ENCODE measurements at regions not wholly inside any gene's neighbourhood (a gene's known extent, or its start where the extent isn't known, plus 50 kb on each side); places are given as distances from the start of the nearest gene placed in this dataset.

- H3K4me3 ChIP-seq (ENCODE audit: low read depth, low read length): no peak overlapping the region
- no peaks in the 10 kb centered on the region for H3K27me3 ChIP-seq
- no peaks in the 10 kb centered on the region for H3K4me1 ChIP-seq
- no peak for DNase-seq
- H3K36me3 ChIP-seq: no peaks in the 10 kb centered on the region
- no peaks in the 10 kb centered on the region for H3K9me3 ChIP-seq
- TF ChIP-seq CTCF (IDR thresholded peaks at IDR 0.05; ENCODE audit: low read depth, low read length): no peak
Measured at GRCh38 chr21:16863908-16864307, 648.9 kb upstream of the CXADR start.

- Histone ChIP-seq H3K9me3 (no peaks in the 10 kb centered on the region), H3K4me3 (ENCODE audit: low read depth, low read length) (no peak overlapping the region), H3K27me3 (no peaks in the 10 kb centered on the region), H3K4me1 (no peaks in the 10 kb centered on the region), H3K36me3 (no peaks in the 10 kb centered on the region)
- DNase-seq: no peak
- no peak for TF ChIP-seq CTCF (IDR thresholded peaks at IDR 0.05; ENCODE audit: low read depth, low read length)
Measured at GRCh38 chr21:16865632-16866031, 647.2 kb upstream of the CXADR start.

GRCh38 chr21:16866851-16867250 is 646.0 kb upstream of the CXADR start:
- Histone ChIP-seq H3K9me3 (no peaks in the 10 kb centered on the region), H3K4me3 (ENCODE audit: low read depth, low read length) (no peak overlapping the region), H3K4me1 (no peaks in the 10 kb centered on the region), H3K27me3 (no peaks in the 10 kb centered on the region), H3K36me3 (no peaks in the 10 kb centered on the region)
- TF ChIP-seq CTCF (IDR thresholded peaks at IDR 0.05; ENCODE audit: low read depth, low read length): no peak
- DNase-seq: no peak

GRCh38 chr21:16870103-16870502 is 642.7 kb upstream of the CXADR start:
- no peak for DNase-seq
- H3K4me3 ChIP-seq (ENCODE audit: low read depth, low read length): no peak overlapping the region
- H3K4me1 ChIP-seq: no peaks in the 10 kb centered on the region
- H3K27me3 ChIP-seq: no peaks in the 10 kb centered on the region
- H3K36me3 ChIP-seq: no peaks in the 10 kb centered on the region
- TF ChIP-seq CTCF (IDR thresholded peaks at IDR 0.05; ENCODE audit: low read depth, low read length): no peak
- no peaks in the 10 kb centered on the region for H3K9me3 ChIP-seq

GRCh38 chr21:16872616-16873015 is 640.2 kb upstream of the CXADR start:
- Histone ChIP-seq H3K36me3 (no peaks in the 10 kb centered on the region), H3K4me1 (no peaks in the 10 kb centered on the region), H3K4me3 (ENCODE audit: low read depth, low read length) (no peak overlapping the region), H3K9me3 (no peaks in the 10 kb centered on the region), H3K27me3 (no peaks in the 10 kb centered on the region)
- TF ChIP-seq CTCF (IDR thresholded peaks at IDR 0.05; ENCODE audit: low read depth, low read length): no peak
- DNase-seq: no peak

- no peak for TF ChIP-seq CTCF (IDR thresholded peaks at IDR 0.05; ENCODE audit: low read depth, low read length)
Measured at GRCh38 chr21:16873176-16873575, 639.7 kb upstream of the CXADR start.

More at GRCh38 chr21:16873176-16873575, 639.7 kb upstream of the CXADR start:
- H3K4me3 ChIP-seq (ENCODE audit: low read depth, low read length): no peak overlapping the region
- H3K9me3 ChIP-seq: no peaks in the 10 kb centered on the region
- no peaks in the 10 kb centered on the region for H3K36me3 ChIP-seq
- no peak for DNase-seq
- no peaks in the 10 kb centered on the region for H3K4me1 ChIP-seq
- no peaks in the 10 kb centered on the region for H3K27me3 ChIP-seq
